Smooth muscle cell (in vitro differentiated cells): ENCODE measurements at regions not wholly inside any gene's neighbourhood (a gene's known extent, or its start where the extent isn't known, plus 50 kb on each side); places are given as distances from the start of the nearest gene placed in this dataset.

ENCODE experiments used
- DNase-seq: peaks from one replicate; lab custom pipeline; 2025; ENCODE audit not compliant: unreplicated experiment; lab: John Stamatoyannopoulos, UW
- H2AFZ ChIP-seq: fragments of 200-600 bp; sonication (generic); 2 replicates; pipeline ENCODE4 v1.6.0; 2016; ENCODE audit warnings: antibody characterized with exemption, low read depth, mild to moderate bottlenecking
- H3F3A ChIP-seq: fragments of 200-600 bp; sonication (generic); 2 replicates; pipeline ENCODE4 v1.6.0; 2017; ENCODE audit warnings: antibody characterized with exemption, low read depth
- H3K27ac ChIP-seq: fragments of 200-600 bp; sonication (generic); 2 replicates; pipeline ENCODE4 v1.5.1; 2016; ENCODE audit warnings: low read depth, mild to moderate bottlenecking
- H3K27me3 ChIP-seq: fragments of 200-600 bp; sonication (generic); 2 replicates; pipeline ENCODE4 v1.6.1; 2016; ENCODE audit warnings: low read depth, mild to moderate bottlenecking
- H3K36me3 ChIP-seq: fragments of 200-600 bp; sonication (generic); 2 replicates; pipeline ENCODE4 v1.5.1; 2016; ENCODE audit warnings: low read depth
- H3K4me1 ChIP-seq: fragments of 200-600 bp; sonication (generic); 2 replicates; pipeline ENCODE4 v1.5.1; 2016; ENCODE audit warnings: low read depth
- H3K4me2 ChIP-seq: fragments of 200-600 bp; sonication (generic); 2 replicates; pipeline ENCODE4 v1.6.0; 2016; ENCODE audit warnings: mild to moderate bottlenecking
- H3K4me3 ChIP-seq: fragments of 200-600 bp; sonication (generic); 2 replicates; pipeline ENCODE4 v1.5.1; 2016; ENCODE audit warnings: mild to moderate bottlenecking
- H3K79me2 ChIP-seq: fragments of 200-600 bp; sonication (generic); 2 replicates; pipeline ENCODE4 v1.6.0; 2016; ENCODE audit warnings: low read depth, mild to moderate bottlenecking
- H3K9ac ChIP-seq: fragments of 200-600 bp; sonication (generic); 2 replicates; pipeline ENCODE4 v1.6.0; 2016; ENCODE audit warnings: low read depth
- H3K9me3 ChIP-seq: fragments of 200-600 bp; sonication (generic); replicated peaks from 2 replicates; pipeline ENCODE4 v1.5.1; 2016; ENCODE audit warnings: low read depth
- H4K20me1 ChIP-seq: fragments of 200-600 bp; sonication (generic); 2 replicates; pipeline ENCODE4 v1.6.0; 2016; ENCODE audit warnings: low read depth
- WGBS: methylation state at CpG from one replicate; pipeline ENCODE4 v1.1.7; 2016; ENCODE audit warnings: low lambda C conversion rate; 5-methylcytosine and 5-hydroxymethylcytosine counted together
- TF ChIP-seq, protein P1 (sequence below): fragments of 200-600 bp; sonication (generic); IDR thresholded peaks from 2 replicates; pipeline ENCODE4 v1.5.1; 2017; ENCODE audit warnings: borderline replicate concordance, mild to moderate bottlenecking, antibody characterized with exemption; ENCODE audit not compliant: insufficient read depth, poor library complexity, severe bottlenecking

- Histone ChIP-seq H3K27ac (no peak overlapping the region), H3K4me2 (no peak overlapping the region), H3K27me3 (no peaks in the 10 kb centered on the region), H3K9me3 (no peaks in the 10 kb centered on the region), H4K20me1 (no peaks in the 10 kb centered on the region), H2AFZ (no peak overlapping the region), H3K36me3 (no peaks in the 10 kb centered on the region), H3K9ac (no peak overlapping the region), H3K79me2 (no peaks in the 10 kb centered on the region), H3F3A (no peaks in the 10 kb centered on the region), H3K4me3 (no peak overlapping the region), H3K4me1 (no peaks in the 10 kb centered on the region)
- TF ChIP-seq, protein P1, sequence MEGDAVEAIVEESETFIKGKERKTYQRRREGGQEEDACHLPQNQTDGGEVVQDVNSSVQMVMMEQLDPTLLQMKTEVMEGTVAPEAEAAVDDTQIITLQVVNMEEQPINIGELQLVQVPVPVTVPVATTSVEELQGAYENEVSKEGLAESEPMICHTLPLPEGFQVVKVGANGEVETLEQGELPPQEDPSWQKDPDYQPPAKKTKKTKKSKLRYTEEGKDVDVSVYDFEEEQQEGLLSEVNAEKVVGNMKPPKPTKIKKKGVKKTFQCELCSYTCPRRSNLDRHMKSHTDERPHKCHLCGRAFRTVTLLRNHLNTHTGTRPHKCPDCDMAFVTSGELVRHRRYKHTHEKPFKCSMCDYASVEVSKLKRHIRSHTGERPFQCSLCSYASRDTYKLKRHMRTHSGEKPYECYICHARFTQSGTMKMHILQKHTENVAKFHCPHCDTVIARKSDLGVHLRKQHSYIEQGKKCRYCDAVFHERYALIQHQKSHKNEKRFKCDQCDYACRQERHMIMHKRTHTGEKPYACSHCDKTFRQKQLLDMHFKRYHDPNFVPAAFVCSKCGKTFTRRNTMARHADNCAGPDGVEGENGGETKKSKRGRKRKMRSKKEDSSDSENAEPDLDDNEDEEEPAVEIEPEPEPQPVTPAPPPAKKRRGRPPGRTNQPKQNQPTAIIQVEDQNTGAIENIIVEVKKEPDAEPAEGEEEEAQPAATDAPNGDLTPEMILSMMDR: no peak
- no peak for DNase-seq
- WGBS: 84% methylated on average over 5 of the region's 5 CpGs
These were observed 61.2 kb upstream of the ACKR3 start for GRCh38 chr2:236508466-236508865.

DNA sequence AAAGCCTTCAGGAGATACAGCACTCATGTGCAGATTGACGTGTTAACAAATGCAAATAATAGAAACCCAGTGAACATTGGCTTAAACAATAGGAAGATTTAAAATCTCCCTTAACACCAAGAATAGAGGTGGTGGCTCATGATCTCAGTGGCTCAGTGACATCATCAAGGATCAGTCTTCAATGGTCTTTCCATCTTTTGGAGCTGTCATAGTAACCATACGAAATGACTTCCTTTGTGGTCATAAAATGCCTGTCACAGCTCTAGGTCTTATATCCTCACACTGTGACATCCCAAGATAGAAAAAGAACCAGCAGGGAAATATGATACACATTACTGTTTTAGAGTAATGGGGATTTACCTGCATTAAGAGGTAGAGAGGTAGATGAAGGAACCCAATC lies 59.6 kb upstream of the ACKR3 start:
- Histone ChIP-seq H3K27ac (no peak overlapping the region), H3K9me3 (no peaks in the 10 kb centered on the region), H3K4me1 (no peaks in the 10 kb centered on the region), H3K27me3 (no peaks in the 10 kb centered on the region), H3K79me2 (no peaks in the 10 kb centered on the region), H4K20me1 (no peaks in the 10 kb centered on the region), H3K4me2 (no peak overlapping the region), H3K4me3 (no peak overlapping the region), H2AFZ (no peak overlapping the region), H3F3A (no peaks in the 10 kb centered on the region), H3K36me3 (no peaks in the 10 kb centered on the region), H3K9ac (no peak overlapping the region)
- 75% methylated on average over 2 of the region's 2 CpGs for WGBS
- DNase-seq: no peak
- TF ChIP-seq, protein P1: no peak

GRCh38 chr2:236511266-236511665 lies 58.4 kb upstream of the ACKR3 start:
- H3K4me1 ChIP-seq: no peaks in the 10 kb centered on the region
- H3K27me3 ChIP-seq: no peaks in the 10 kb centered on the region
- H3K9ac ChIP-seq: no peak overlapping the region
- no peak overlapping the region for H3K4me3 ChIP-seq
- TF ChIP-seq, protein P1: no peak
- H3K36me3 ChIP-seq: no peaks in the 10 kb centered on the region
- H3K4me2 ChIP-seq: no peak overlapping the region
- 86% methylated on average over 5 of the region's 5 CpGs for WGBS
- no peak overlapping the region for H3K27ac ChIP-seq
- no peaks in the 10 kb centered on the region for H3K9me3 ChIP-seq
- no peaks in the 10 kb centered on the region for H3F3A ChIP-seq
- H4K20me1 ChIP-seq: no peaks in the 10 kb centered on the region
- H2AFZ ChIP-seq: no peak overlapping the region
- no peak for DNase-seq
- no peaks in the 10 kb centered on the region for H3K79me2 ChIP-seq

GRCh38 chr2:236512267-236512666 lies 57.4 kb upstream of the ACKR3 start:
- Histone ChIP-seq H3K4me1 (no peaks in the 10 kb centered on the region), H4K20me1 (no peaks in the 10 kb centered on the region), H3K4me2 (no peak overlapping the region), H3K9ac (no peak overlapping the region), H3K4me3 (no peak overlapping the region), H3K9me3 (no peaks in the 10 kb centered on the region), H3F3A (no peaks in the 10 kb centered on the region), H3K27me3 (no peaks in the 10 kb centered on the region), H3K36me3 (no peaks in the 10 kb centered on the region), H2AFZ (no peak overlapping the region), H3K27ac (no peak overlapping the region), H3K79me2 (no peaks in the 10 kb centered on the region)
- 91% methylated on average over 5 of the region's 5 CpGs for WGBS
- no peak for DNase-seq
- TF ChIP-seq, protein P1: no peak
